ENCODE measurements at regions not wholly inside any gene's neighbourhood (a gene's known extent, or its start where the extent isn't known, plus 50 kb on each side); places are given as distances from the start of the nearest gene placed in this dataset.

- in situ Hi-C loops (cut with MboI; ENCODE audit: low sequenced_read_pairs): no loop called here
- Histone ChIP-seq H2BK15ac (ENCODE audit: low read depth, low read length) (no peak overlapping the region), H3K23ac (ENCODE audit: low read depth, low read length) (no peak overlapping the region), H3K4me1 (ENCODE audit: control insufficient read depth, insufficient read depth, low read length) (no peaks in the 10 kb centered on the region), H4K8ac (ENCODE audit: low read depth in 2 of 2, low read length in 2 of 2) (no peak overlapping the region), H3K14ac (replicated peaks; ENCODE audit: low read depth, low read length) (no peak overlapping the region), H3K27me3 (ENCODE audit: control insufficient read depth, insufficient read depth, low read length) (no peaks in the 10 kb centered on the region), H3K4me3 (ENCODE audit: insufficient read depth, low read depth, low read length) (no peak overlapping the region), H3K18ac (ENCODE audit: low read depth, low read length) (no peak overlapping the region), H2BK20ac (ENCODE audit: low read depth, low read length) (no peak overlapping the region), H3K9me3 (ENCODE audit: control insufficient read depth, insufficient read depth, low read length) (peaks cover 12% of the 10 kb centered on the region), H3K27ac (ENCODE audit: insufficient read depth, low read length) (no peak overlapping the region), H3K36me3 (ENCODE audit: control insufficient read depth, insufficient read depth, low read length) (no peaks in the 10 kb centered on the region), H4K20me1 (ENCODE audit: insufficient read depth, low read length) (no peaks in the 10 kb centered on the region), H2BK120ac (ENCODE audit: low read depth, low read length) (no peak overlapping the region), H3K56ac (ENCODE audit: extremely low read depth, insufficient read depth, low read length) (no peak overlapping the region), H3K4me2 (ENCODE audit: low read depth, low read length) (no peak overlapping the region), H3K9ac (ENCODE audit: low read depth, low read length) (no peak overlapping the region), H3K4ac (ENCODE audit: low read depth, low read length) (no peak overlapping the region), H2AK5ac (ENCODE audit: low read depth, low read length) (no peak overlapping the region), H2AK9ac (replicated peaks; ENCODE audit: low read depth, low read length, poor library complexity) (no peak overlapping the region), H4K5ac (ENCODE audit: low read depth, low read length) (no peak overlapping the region), H3K9me1 (ENCODE audit: insufficient read depth, low read length) (no peaks in the 10 kb centered on the region), H2AFZ (replicated peaks; ENCODE audit: low read length, poor library complexity) (no peak overlapping the region), H3K79me1 (ENCODE audit: low read depth in 1 of 2, low read length in 2 of 2) (no peaks in the 10 kb centered on the region), H4K91ac (ENCODE audit: insufficient read depth, low read depth, low read length) (no peak overlapping the region), H2BK5ac (ENCODE audit: low read depth, low read length, poor library complexity, severe bottlenecking) (no peak overlapping the region)
- WGBS, 2 experiments (ENCODE audit: extremely low coverage in 2 of 2, insufficient read length in 1 of 2): no CpG with 5 or more reads among the region's 4 CpGs
- intact Hi-C loops (cut with micrococcal nuclease): no loop called here
- ATAC-seq (ENCODE audit: low read depth) (no peak), DNase-seq (no peak)
- ChIA-PET POLR2A (ENCODE audit: unreplicated experiment) (no interaction called here), CTCF (no interaction called here)
- no peak for TF ChIP-seq RCOR1 (IDR thresholded peaks at IDR 0.05; ENCODE audit: insufficient replicate concordance, low read length)
- TF ChIP-seq MXI1 (IDR thresholded peaks at IDR 0.05; ENCODE audit: borderline replicate concordance, low read depth, low read length): no peak
- no peak for TF ChIP-seq BHLHE40 (IDR thresholded peaks at IDR 0.05; ENCODE audit: low read depth, low read length)
- TF ChIP-seq CEBPB (IDR thresholded peaks at IDR 0.05; ENCODE audit: low read depth, low read length): no peak
- dilution Hi-C loops (cut with HindIII; ENCODE audit: low sequenced_read_pairs, unreplicated experiment): no loop called here
- no TSS peak for BruUV-seq (replicated peaks)
Measured at GRCh38 chr7:69428089-69428488, 170.2 kb upstream of the AUTS2 start.

All from IMR-90 (cell line).